ENCODE measurements at regions not wholly inside any gene's neighbourhood (a gene's known extent, or its start where the extent isn't known, plus 50 kb on each side); places are given as distances from the start of the nearest gene placed in this dataset.

DNA sequence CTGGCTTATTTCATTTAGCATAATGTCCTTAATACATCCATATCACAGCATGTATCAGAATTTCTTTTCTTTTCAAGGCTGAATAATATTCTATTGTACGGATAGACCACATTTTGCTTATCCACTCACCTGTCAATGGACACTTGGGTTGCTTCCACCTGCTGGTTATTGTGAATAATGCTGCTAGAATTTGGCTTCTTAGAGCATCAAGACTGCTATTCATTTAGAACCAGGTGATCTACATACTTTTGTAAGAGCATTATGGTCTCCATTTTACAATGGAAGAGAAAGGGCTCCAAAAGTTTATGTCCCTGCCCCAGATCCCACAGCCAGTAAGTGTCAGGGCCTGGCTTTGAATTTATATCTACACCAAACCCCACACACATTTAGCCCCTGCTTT, 100.7 kb upstream of the CD82 start:
- ChIA-PET POLR2A (no interaction called here), CTCF (ENCODE audit: low intra/inter-chr PET ratio, low total read pairs) (no interaction called here)
- ATAC-seq (no peak), DNase-seq (ENCODE audit: low spot score) (peak; percentile 18), FAIRE-seq (no peak)
- Histone ChIP-seq H3K4me2 (ENCODE audit: low read depth, low read length) (no peak overlapping the region), H2AFZ (ENCODE audit: low read length) (no peak overlapping the region), H3K36me3 (replicated peaks in 1 of 2; ENCODE audit: control insufficient read depth in 1 of 2, insufficient read depth in 2 of 2, low read length in 2 of 2) (no peaks in the 10 kb centered on the region), H3K27ac (ENCODE audit: extremely low read length, insufficient read depth, low read length) (no peak overlapping the region), H3K9ac (ENCODE audit: insufficient read depth, low read depth, low read length) (no peak overlapping the region), H3K9me3 (ENCODE audit: low read length) (no peaks in the 10 kb centered on the region), H3K79me2 (ENCODE audit: insufficient read depth, low read length) (no peaks in the 10 kb centered on the region), H3K4me3 (replicated peaks in 1 of 3; ENCODE audit: insufficient read depth in 1 of 3, low read depth in 2 of 3, low read length in 3 of 3) (no peak overlapping the region), H3K27me3 (ENCODE audit: control insufficient read depth in 1 of 2, insufficient read depth in 2 of 2, low read length in 2 of 2) (no peaks in the 10 kb centered on the region), H4K20me1 (ENCODE audit: insufficient read depth, low read length) (no peaks in the 10 kb centered on the region), H3K4me1 (ENCODE audit: insufficient read depth, low read length) (no peaks in the 10 kb centered on the region)
- intact Hi-C loops (cut with micrococcal nuclease; ENCODE audit: unreplicated experiment) = loop anchor here (5.0 kb wide), 1 partner anchor 177 kb away; no protein-coding TSS in a partner anchor
- 52% methylated on average over 1 of the region's 1 CpG for WGBS (ENCODE audit: low lambda C conversion rate)
- TF ChIP-seq BCL6 (CRISPR knock-in tag; IDR thresholded peaks at IDR 0.05) (no peak), ZNF317 (CRISPR knock-in tag; IDR thresholded peaks at IDR 0.05) (peak; percentile 97), ZBTB3 (CRISPR knock-in tag; IDR thresholded peaks at IDR 0.05; ENCODE audit: borderline replicate concordance, low read depth) (no peak), ZNF138 (CRISPR knock-in tag; IDR thresholded peaks at IDR 0.05; ENCODE audit: low read depth) (no peak), ZNF766 (CRISPR knock-in tag; IDR thresholded peaks at IDR 0.05; ENCODE audit: borderline replicate concordance) (no peak), ARHGAP35 (CRISPR knock-in tag; IDR thresholded peaks at IDR 0.05; ENCODE audit: borderline replicate concordance) (no peak), ZNF367 (CRISPR knock-in tag; IDR thresholded peaks at IDR 0.05; ENCODE audit: borderline replicate concordance) (no peak), ZNF724P (CRISPR knock-in tag; IDR thresholded peaks at IDR 0.05; ENCODE audit: borderline replicate concordance) (no peak)
- TF ChIP-seq, protein P1, sequence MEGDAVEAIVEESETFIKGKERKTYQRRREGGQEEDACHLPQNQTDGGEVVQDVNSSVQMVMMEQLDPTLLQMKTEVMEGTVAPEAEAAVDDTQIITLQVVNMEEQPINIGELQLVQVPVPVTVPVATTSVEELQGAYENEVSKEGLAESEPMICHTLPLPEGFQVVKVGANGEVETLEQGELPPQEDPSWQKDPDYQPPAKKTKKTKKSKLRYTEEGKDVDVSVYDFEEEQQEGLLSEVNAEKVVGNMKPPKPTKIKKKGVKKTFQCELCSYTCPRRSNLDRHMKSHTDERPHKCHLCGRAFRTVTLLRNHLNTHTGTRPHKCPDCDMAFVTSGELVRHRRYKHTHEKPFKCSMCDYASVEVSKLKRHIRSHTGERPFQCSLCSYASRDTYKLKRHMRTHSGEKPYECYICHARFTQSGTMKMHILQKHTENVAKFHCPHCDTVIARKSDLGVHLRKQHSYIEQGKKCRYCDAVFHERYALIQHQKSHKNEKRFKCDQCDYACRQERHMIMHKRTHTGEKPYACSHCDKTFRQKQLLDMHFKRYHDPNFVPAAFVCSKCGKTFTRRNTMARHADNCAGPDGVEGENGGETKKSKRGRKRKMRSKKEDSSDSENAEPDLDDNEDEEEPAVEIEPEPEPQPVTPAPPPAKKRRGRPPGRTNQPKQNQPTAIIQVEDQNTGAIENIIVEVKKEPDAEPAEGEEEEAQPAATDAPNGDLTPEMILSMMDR (CRISPR knock-in tag; IDR thresholded peaks at IDR 0.05) = peak; percentile 23; the same call in 1 of the 2 replicates
- TF ChIP-seq, protein P2, sequence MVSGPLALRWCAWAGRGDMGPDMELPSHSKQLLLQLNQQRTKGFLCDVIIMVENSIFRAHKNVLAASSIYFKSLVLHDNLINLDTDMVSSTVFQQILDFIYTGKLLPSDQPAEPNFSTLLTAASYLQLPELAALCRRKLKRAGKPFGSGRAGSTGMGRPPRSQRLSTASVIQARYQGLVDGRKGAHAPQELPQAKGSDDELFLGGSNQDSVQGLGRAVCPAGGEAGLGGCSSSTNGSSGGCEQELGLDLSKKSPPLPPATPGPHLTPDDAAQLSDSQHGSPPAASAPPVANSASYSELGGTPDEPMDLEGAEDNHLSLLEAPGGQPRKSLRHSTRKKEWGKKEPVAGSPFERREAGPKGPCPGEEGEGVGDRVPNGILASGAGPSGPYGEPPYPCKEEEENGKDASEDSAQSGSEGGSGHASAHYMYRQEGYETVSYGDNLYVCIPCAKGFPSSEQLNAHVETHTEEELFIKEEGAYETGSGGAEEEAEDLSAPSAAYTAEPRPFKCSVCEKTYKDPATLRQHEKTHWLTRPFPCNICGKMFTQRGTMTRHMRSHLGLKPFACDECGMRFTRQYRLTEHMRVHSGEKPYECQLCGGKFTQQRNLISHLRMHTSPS (CRISPR knock-in tag; IDR thresholded peaks at IDR 0.05; ENCODE audit: low read depth) = no peak
- BruUV-seq (replicated peaks) = no TSS peak
- in situ Hi-C loops (cut with HindIII; ENCODE audit: extremely low pct_ligation_motif_present, low pct_unique_long_range_greater_than_20kb) = no loop called here
